Stimulated activated CD8-positive, alpha-beta memory T cell treated with anti-CD3 and anti-CD28 coated beads, Interleukin-4, amount 100 ng/mL, for 1 hour (primary cell): ENCODE measurements at regions not wholly inside any gene's neighbourhood (a gene's known extent, or its start where the extent isn't known, plus 50 kb on each side); places are given as distances from the start of the nearest gene placed in this dataset.

Experiments used
- DNase-seq, 2 donors: peaks; one replicate each; pipeline ENCODE4 v3.0.0-alpha.2; 2020; ENCODE audit warnings: low read depth in 2 of 2, low spot score in 1 of 2

DNA sequence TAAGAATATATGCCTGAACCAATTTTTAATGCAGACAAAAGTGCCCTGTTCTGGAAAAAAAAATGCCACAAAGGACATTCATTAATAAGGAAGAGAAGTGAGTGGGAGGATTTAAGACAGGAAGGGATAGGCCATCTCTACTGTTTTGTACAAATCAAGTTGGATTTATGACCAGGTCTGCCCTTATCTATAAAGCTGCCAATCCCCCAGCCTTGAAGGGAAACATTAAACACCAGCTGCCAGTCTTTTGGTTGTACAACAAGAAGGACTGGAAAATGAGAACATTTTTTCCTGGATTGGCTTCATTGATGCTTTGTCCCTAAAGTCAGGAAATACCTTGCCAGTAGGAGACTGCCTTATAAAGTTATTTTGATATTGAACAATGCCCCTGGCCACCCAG lies 444.0 kb downstream of the NPHP4 start:
- no peak for DNase-seq

DNA sequence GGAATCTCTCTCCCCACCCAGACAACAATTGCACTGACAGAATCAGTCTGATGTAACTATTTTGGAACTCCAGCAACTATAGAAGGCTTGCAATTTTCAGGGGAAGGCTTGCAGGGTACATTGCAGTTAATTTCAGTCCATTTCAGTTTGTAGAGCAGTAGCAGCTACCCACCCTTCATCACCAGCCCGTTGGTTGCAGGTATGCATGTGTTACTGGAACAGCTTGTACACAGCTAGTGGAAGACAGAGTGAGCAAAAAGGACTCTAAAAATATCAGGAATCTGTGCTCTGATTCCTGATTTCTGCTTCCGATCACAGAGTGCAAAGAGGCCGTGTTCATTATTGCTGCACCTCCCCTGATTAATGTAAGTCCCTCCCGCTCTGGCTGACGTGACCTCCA lies 449.0 kb downstream of the NPHP4 start:
- DNase-seq, result no peak

DNA sequence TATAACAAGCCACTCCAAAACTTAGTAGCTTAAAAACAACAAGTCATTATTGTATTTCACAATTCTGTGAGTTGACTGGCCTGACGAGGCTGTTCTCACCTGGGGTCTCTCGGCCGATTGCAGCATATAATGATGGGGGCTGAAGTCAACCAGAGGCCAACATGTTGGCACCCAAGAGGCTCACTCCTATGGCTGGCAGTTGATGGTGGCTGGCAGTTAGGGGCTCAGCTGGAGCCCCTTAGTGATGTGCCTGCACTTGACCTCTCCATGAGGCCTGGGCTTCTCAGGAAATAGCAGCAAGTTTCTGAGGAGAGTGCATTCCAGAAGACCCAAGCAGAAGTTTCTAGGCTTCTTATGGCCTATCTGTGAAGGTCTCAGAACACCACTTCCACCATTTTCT lies 459.4 kb downstream of the NPHP4 start:
- no peak for DNase-seq

DNA sequence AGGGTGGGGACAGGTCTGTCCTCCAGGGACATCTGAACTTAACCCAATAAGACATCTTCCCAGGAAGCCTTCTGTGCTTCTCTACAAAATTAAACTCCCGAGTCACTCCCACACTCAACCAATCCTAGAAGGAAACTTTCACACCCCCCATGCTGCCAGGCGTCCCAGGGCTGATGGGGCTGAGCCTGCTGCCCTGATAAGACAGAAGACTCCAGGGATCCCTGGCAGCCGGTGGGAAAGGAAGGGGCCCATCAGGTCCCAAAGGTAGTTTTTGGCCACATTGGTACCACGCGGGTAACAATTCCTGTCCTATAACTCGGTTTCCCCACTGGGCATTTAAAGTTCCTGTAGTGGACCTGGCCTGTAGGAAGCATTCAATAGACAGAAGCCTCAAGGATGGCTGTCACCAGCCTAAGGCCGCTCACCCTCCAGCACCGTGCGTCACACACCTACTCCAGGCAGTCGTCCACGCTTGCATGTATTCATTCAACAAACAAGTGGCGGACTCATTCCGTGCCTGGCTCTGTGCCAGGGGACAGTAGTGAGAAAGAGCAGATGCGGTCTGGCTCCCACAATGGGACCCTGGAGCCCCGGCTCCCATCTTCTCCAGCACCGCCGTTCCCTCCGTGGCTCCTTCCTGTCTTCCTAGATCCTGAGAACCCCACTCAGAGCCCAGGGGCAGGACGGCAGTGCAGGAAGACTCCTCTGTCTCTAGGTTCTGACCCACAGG lies 465.2 kb downstream of the NPHP4 start:
- no peak for DNase-seq

DNA sequence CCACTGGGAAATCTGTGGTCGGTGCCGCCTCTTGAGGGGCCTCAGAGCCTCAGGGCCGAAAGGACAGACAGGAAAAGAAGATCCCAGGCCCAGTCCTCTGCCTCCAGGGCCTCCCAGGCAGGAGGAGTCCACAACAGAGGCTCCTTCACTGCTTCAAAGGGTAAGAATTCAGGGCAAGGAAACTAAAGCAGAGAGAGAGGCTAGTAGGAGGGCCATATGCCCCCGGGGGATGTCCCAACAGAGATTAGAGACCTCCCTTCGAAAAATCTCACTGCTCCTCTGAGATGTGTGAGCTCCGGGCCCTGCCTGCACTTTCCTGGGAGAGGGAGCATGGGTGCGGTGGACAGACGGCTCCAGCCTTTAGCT lies 465.9 kb downstream of the NPHP4 start:
- DNase-seq, result no peak

DNA sequence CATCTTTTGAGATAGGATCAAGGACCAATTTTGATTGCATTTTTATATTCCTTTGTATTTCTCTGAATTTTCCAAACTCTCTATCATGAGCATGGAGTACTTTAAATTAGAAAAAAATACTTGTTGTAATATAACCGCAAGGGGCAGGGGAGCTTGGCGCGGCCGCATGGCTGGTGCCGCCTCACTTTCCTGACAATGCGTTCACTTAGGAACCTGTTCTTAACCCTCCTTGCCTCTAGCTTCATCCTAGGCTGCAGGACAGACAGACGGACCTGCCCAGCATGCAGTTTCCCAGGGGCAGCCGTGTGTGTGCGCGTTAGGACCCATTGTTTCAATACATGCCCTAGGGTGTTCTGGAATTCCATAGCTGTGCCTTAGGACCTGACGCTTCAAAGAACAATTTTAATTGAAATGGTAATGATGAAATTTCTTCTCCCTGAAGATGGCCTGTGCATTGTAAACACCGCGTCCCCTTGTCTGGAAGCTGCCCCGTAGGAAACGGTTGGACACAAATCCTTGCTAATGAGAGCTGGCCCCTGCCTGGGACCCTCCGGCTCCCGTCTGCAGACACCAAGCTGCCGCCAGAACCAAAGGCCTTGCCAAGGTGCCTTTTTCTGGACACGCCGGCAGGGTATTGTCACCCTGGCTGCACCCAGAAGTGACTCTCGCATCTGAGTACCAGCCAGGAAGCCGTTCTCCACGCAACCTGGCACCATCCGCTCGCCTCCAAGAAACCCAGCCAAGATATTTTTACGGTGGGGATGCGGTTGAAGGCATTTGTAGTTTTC lies 466.4 kb downstream of the NPHP4 start:
- no peak for DNase-seq

DNA sequence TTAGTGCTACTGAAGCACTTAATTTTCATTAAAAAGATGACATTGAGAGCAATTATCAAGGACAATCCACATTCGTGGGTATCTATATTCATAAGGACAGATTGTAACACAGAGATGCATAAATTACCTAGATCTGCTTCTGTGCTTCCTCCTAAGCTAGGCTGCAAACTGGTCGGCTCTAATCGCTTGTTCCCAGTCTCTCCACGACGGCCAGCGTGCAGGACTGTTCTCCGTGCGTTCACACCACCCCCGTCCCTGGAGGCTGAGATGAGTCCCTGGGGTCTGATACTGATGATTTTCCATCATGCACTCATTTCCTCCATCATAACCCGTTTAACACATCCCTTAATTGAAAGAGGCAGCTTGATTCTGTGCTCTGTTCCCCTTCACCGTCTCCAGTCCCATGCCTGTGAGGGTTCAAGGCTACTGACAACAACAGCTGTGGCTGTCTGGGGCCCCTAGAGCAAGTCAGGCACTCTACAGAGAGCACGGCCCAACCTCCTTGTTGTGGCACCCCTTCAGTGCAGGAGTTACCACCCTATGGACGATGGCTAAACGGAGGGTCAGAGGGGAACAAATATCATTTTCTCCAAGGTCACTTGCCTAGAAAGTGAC lies 469.6 kb downstream of the NPHP4 start:
- DNase-seq, result no peak

DNA sequence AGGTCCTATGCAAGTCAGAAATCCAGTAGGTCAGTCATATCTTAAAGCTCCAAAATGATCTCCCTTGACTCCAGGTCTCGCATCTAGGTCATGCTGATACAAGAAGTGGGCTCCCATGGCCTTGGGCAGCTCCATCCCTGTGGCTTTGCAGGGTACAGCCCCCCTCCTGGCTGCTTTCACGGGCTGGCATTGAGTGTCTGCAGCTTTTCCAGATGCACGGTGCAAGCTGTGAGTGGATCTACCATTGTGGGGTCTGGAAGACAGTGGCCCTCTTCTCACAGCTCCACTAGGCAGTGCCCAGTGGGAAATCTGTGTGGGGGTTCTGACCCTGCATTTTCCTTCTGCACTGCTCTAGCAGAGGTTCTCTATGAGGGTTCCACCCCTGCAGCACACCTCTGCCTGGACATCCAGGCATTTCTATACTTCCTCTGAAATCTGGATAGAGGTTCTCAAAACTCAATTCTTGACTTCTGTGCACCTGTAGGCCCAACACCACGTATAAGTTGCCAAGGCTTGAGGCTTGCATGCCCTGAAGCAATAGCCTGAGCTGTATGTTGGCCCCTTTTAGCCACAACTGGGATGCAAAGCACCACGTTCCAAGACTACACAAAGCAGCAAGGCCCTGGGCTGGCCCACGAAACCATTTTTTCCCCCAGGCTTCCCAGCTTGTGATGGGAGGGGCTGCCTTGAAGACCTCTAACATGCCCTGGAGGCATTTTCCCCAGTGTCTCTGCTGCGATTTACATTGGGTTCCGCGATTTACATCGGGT lies 472.7 kb downstream of the NPHP4 start:
- DNase-seq, result no peak

DNA sequence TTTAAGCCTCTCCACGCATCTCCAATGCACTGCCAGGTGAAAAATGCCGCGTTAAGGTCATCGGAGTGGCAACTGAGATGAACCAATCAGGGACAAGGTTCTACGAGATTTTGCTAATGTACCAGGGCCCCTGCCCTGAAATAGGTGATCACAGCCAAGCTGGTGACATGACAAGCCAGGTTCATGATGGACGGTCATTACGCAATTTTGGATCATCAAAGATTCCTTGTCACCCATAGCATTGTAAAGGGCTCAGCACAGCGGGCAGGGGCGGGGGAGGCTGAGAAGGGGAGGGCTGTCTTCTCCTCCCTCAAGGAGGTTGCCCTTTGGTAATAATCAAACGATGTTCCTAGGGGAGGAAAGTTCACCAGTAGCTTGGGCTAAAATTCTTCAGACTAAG lies 475.5 kb downstream of the NPHP4 start:
- no peak for DNase-seq

DNA sequence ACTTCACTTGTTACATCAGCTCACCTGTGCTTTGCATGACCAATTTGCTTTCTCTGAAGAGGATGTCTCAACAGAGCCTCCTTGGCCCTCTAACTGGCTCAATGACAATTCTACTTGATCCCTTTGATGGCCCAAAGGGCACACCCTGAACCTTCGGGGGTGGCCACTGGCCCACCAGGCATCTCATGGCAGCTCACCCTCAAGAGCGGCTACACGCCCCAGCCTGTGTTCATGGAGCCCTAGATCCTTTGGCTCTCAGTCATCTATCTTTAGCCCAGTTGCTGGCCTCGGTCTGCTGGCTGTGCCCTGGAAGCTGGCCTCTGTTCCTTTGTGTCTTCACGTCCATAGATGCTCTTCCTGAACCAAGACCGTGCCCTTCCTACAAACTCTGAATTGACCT lies 476.7 kb downstream of the NPHP4 start:
- DNase-seq, result no peak

DNA sequence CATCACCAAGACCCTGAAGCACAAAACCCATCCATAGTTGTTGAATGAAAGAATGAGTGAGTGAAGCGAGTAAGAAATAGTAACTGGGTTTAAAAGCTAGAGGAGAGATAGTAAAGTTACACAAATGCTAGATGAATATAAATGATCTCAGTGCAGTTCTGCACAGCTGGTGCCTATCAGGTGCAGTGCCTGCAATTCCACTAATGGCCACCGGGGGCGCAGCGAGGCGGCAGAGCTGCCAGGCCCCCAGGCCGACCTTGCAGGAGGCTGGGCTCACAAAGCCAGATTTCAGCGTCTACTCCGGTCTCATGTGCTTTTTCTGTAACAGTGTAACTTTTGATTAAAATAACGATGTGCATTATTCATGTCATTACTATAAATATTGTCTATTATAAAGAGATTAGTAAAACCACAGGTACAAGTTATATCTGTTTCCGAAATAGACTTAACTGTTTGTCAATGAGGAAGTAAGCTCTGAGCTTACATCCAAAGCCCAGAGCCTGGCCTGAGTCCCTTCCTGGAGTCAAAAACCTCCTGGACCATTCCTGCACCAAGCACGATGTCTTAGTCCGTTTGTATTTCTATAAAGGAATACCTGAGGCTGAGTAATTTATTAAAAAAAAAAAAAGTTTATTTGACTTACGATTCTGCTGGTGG lies 477.6 kb downstream of the NPHP4 start:
- DNase-seq, result peak; percentile 42 to 48

DNA sequence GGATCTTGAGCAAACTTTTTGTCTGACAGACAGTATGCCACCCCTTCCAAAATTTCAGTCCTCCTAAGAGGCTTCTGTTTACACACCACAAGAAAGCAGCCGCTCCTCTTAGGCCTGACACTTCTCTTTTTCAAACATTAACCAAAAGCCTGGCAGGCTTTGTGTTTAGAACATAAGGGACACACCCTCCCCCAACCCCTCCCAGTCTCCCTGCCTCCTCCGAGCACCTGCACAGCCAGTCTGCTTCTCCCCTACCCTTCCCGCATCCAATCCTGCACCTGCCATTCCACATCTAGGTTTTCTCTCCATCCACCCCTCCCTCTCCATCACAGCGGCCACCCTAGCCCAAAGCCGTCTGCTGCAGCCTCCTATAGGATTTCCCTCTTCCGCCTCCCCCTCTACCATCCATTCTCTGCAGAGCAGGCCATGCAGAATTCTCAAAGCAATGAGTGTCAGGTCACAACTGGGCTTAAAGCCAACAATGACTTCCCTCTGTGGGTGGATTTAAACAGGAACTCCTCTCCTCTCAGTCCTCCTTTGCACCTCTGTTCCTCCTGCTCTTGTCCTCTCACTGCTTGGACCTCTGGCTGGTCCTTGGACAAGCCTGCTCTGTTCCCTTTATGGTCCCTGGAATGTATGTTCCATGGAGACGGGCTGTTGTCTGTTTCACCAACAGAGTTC lies 478.2 kb downstream of the NPHP4 start:
- no peak for DNase-seq

DNA sequence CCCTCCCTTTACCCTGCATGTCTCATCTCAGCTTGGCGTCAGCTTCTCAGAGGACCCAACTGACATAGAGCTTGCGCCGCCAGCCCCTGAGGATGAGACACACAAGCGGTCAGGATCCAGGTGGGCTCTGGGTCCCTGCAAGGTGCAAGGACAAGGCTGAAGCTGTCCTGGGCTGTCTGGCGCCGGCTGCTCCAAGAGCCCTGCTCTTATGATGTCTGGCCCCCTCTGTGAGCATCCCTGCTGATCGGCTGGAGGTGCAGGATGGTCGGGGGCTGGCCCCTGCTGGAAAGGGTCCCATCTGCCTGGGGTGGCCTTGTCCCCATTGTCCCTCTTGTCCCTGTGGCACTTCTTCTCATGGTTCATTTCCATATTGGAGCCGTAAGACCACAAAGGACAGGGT lies 479.0 kb downstream of the NPHP4 start:
- DNase-seq, result no peak

DNA sequence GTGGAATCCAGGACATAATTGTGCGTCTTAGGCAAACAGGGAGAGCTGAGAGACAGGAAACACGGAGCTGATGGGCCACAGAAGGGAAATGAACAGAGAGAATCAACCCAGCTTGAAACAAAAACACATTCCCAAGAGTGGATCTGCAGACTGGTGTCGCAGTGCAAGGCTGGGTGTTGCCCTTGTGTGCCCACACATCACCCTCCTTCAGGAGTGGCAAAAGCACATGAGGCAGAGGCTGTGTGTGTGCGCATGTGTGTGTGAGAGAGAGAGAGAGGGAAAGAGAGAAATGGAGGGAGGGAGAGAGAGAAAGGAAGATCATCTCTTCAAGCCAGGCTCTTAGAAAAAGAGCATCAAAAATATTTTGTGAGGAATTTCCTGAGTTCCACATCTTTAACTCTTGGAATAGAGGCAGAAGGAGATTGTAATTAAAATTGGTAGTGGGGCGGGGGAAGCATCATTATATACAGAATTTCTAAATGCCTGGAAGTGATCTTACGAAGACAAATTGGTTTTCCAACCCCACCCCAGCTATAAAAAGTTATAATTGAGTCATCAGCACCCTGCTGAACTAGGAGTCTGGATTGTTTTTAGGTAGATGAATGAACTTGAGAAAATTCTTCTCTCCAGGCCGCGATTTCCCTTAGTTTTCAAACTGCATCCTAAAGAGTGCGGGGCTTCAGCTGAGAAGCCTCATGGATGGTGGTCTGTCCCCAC lies 480.7 kb downstream of the NPHP4 start:
- no peak for DNase-seq

DNA sequence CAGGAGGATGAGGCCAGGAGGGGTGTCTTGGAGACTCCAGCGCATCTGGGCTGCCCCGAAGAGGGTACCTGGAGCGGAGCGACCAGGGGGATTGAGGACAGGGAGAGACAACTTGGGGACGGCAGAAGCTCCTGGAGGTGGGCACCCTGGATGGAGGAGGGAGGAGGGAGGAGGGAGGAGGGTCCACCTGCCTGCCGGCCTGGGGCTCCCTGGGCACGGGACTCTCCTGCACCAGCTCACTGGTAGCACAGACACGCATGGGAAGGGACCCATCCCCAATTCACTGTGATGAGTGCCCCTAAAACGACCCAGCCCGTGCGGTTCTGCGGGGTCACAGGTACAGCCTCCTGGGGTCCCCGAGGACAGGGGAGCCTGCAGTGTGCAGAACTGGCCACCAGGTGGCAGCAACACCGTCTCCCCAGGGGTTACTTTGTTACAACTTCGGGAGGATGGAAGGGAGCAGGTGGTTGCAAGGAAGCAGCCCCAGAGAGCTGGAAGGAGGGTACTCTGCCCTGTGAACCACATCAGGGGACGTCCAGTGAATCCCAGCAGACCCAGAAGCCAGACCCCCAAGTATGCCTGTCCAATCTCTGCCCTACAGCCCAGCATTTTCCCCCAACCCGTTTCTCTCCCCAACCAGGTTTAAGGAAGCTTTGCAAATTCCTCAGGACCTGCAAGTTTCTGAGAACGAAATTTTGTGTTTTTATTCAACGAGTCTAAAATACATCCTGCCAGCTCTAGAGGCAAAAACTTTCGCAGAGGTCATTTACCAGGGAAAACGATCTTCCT lies 482.4 kb downstream of the NPHP4 start:
- DNase-seq, result peak; percentile 56 to 57

DNA sequence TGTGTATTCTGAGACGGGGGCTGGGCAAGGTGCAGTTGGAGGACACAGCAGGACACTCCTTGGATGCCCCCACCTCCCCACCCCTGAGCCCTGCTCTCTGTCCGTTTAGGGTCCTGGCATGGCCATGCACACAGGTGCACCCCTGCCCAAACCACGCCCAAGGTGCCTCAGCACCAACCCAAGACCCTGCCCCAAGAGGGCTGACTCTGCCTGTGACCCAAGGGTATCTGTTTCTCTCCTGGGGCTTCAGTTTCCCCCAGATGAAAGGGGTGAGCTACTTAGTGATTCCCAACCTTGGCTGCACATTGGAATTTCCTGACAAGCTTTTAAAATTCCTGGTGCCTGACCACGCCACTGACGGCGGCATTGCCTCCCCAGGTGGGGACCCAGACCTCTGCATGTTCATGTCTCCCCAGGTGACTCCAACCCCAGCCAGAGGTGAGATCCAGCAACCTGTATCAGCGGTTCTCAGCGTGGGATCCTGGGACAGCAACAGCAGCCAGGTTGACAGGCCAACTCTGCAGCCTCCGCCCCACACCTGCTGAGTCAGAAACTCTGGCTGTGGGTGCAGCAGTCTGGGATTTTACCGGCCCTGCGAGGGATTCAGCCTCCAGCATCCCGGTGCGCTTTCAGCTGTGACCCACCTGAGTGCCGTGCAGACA lies 483.4 kb downstream of the NPHP4 start:
- DNase-seq, result no peak

DNA sequence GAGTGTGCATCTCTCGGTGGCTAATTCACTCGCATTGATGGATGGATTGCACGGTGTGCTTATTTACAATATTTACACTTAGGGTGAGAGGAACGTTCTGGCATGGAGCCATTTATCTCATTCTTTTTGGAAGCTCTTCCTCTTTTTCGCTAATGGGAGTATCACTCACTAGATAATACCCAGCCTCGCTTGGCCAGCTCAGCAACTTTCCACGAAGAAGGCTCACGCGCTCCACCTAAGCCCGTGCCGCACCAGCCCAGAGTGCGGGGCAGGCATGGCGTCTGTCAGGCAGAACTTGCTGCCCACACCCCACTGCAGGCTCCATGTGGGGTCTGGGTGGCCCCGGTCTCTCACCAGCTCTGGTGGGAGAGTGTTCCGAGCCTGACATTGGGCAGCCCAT lies 484.9 kb downstream of the NPHP4 start:
- no peak for DNase-seq

DNA sequence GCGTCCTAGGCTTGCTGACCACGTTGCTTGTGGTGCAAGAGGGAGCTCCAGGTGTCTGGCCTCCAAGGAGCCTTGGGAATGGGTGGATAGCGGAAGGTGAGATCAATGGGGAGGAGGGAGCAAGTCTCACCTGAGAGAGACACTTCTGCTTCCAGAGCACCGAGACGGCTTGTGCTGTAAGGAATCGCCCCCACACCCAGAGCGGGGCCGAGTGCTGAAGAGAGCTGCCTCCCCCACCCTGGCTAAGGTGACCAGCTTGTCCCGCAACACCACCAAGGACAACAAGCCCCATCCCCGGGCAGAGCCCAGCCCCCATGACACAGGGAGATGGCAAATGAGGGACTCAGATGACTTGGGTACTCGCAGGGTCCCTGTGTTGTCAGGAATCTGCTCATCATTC lies 485.6 kb downstream of the NPHP4 start:
- DNase-seq, result no peak

DNA sequence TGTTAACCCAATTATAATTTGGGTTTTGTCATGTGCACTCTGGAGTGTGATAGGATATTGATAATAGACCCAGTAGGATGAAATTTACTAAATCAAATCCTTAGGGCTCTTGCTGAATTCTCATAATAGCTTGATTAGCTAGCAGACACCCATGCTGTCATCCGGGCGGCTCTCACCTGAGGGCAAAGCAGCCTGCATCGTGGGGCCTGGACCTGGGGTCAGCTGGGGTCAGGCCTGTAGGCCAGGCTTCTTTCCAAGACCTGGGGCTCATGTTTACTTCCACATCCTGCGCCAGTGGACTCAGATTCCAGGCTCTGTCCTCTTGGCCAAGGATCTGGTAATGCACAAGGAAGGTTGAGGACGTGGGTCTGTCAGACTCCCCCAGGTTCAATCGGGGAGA lies 486.3 kb downstream of the NPHP4 start:
- no peak for DNase-seq
